ENCODE measurements at regions not wholly inside any gene's neighbourhood (a gene's known extent, or its start where the extent isn't known, plus 50 kb on each side); places are given as distances from the start of the nearest gene placed in this dataset.

GRCh38 chr9:105887679-105888078, 193.3 kb downstream of the TMEM38B start:
- TF ChIP-seq CTCF (IDR thresholded peaks at IDR 0.05) (no peak), POLR2A (IDR thresholded peaks at IDR 0.05) (no peak)
